ENCODE measurements at regions not wholly inside any gene's neighbourhood (a gene's known extent, or its start where the extent isn't known, plus 50 kb on each side); places are given as distances from the start of the nearest gene placed in this dataset.

DNA sequence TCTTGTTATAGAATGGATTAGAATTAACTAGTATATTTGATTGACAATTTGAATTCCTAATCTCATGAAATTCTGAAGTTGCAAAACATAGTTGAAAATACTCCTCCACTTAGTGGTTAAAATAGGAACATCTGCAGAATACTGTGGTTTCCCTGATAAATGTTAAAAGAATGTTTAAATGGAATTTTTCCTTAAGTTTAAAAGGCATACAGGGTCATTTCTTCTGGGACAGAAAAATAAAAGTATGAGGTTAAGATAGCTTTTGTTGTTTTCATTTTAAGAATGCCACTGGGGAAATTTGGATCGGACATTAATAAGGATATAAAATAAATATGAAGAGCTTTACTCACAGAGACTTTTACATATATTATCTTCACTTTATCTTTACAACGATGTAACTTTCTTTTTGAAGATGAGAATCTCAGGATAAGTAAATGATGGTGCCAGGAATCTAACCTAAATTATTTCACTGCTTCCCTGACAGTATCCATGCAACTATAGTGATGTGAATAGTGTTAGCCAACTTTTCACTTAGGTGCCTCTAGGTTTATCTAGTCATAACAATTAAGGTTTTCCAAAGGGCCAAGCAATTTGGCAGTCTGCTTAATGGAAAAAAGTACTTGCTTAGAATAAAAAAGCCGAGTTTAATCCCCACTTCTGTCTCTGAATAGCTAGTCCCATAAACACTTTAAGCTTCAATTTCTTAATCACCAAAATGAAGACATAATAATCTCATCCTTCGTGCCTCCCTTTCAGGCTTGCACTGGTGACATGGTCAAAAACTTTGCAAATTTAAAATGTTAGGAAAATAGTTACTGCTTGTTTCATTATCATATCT, 151.8 kb upstream of the STK17B start:
- TF ChIP-seq, protein P1, sequence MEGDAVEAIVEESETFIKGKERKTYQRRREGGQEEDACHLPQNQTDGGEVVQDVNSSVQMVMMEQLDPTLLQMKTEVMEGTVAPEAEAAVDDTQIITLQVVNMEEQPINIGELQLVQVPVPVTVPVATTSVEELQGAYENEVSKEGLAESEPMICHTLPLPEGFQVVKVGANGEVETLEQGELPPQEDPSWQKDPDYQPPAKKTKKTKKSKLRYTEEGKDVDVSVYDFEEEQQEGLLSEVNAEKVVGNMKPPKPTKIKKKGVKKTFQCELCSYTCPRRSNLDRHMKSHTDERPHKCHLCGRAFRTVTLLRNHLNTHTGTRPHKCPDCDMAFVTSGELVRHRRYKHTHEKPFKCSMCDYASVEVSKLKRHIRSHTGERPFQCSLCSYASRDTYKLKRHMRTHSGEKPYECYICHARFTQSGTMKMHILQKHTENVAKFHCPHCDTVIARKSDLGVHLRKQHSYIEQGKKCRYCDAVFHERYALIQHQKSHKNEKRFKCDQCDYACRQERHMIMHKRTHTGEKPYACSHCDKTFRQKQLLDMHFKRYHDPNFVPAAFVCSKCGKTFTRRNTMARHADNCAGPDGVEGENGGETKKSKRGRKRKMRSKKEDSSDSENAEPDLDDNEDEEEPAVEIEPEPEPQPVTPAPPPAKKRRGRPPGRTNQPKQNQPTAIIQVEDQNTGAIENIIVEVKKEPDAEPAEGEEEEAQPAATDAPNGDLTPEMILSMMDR (IDR thresholded peaks at IDR 0.05): no peak
- TF ChIP-seq POLR2AphosphoS5 (IDR thresholded peaks at IDR 0.05; ENCODE audit: insufficient read depth in 1 of 2, low read depth in 1 of 2): no peak
- no peak for TF ChIP-seq POLR2A (IDR thresholded peaks at IDR 0.05)

Measured in vagina (tissue), 2 donors.